K562 (cell line): ENCODE measurements at regions not wholly inside any gene's neighbourhood (a gene's known extent, or its start where the extent isn't known, plus 50 kb on each side); places are given as distances from the start of the nearest gene placed in this dataset.

ENCODE experiments used
- ATAC-seq: fragments of 200-7000 bp; cut with Tn5 transposase; 3 replicates; pipeline ENCODE4 v1.9.1; 2020; ENCODE audit warnings: moderate library complexity
- BruUV-seq: library from RNA; stranded (reverse); fragments of 400-500 nt; replicated peaks from 2 replicates; lab custom pipeline; 2021; lab: Mats Ljungman, UMichigan
- CTCF ChIA-PET: fragments of 300-600 bp; formaldehyde crosslinking; extraction: SDS; loops from one replicate; lab custom pipeline; 2021; ENCODE audit warnings: low intra/inter-chr PET ratio; lab: Yijun Ruan, JAX
- POLR2A ChIA-PET: fragments of 300-600, 350-650 bp; sonication (Branson Sonifier 250); formaldehyde crosslinking; extraction: SDS; loops from one replicate; lab custom pipeline; 2021; ENCODE audit warnings: antibody characterized with exemption, inconsistent platforms; lab: Yijun Ruan, JAX
- DNase-seq, 4 experiments: peaks; one replicate each; pipeline versions ENCODE4 v3.0.0 to v3.0.0-alpha.2; 2011 to 2018; ENCODE audit warnings: low spot score in 3 of 4, mixed read lengths in 3 of 4; ENCODE audit errors: extremely low read depth in 1 of 4
- FAIRE-seq: peaks from 2 replicates; lab custom pipeline; 2011; peaks lifted over from hg19 to GRCh38; lab: Jason Lieb, UNC
- H2AFZ ChIP-seq: 2 replicates; pipeline ENCODE4 v1.6.0; 2011; ENCODE audit warnings: low read depth, low read length, control low read depth, inconsistent platforms
- H3K27ac ChIP-seq: fragments of 200-600 bp; 3 replicates; pipeline ENCODE4 v1.8.0; 2011; ENCODE audit warnings: low read depth, mild to moderate bottlenecking, control low read depth, inconsistent platforms, low read length, moderate library complexity, mixed read lengths; ENCODE audit errors: extremely low read depth
- H3K27me3 ChIP-seq, 2 experiments: fragments of 300-600 bp in 1 of 2; 2 replicates in 1 of 2; 3 replicates in 1 of 2; pipeline versions ENCODE4 v1.6.0 to v1.8.0; 2011; ENCODE audit warnings: inconsistent platforms in 2 of 2, low read length in 2 of 2, mild to moderate bottlenecking in 1 of 2, mixed read lengths in 1 of 2, moderate library complexity in 1 of 2; ENCODE audit not compliant: control insufficient read depth in 2 of 2, insufficient read depth in 2 of 2
- H3K36me3 ChIP-seq: fragments of 300-600 bp; 3 replicates; pipeline ENCODE4 v1.8.0; 2011; ENCODE audit warnings: mild to moderate bottlenecking, low read length, inconsistent platforms; ENCODE audit not compliant: control insufficient read depth, insufficient read depth
- H3K4me1 ChIP-seq, 2 experiments: fragments of 200-600 bp in 1 of 2; replicated peaks in 1 of 2; 2 replicates in 1 of 2; 3 replicates in 1 of 2; pipeline versions ENCODE4 v1.5.1 to v1.8.0; 2011; ENCODE audit warnings: inconsistent platforms in 2 of 2, low read length in 2 of 2, mild to moderate bottlenecking in 1 of 2, mixed read lengths in 1 of 2, moderate library complexity in 1 of 2; ENCODE audit not compliant: control insufficient read depth in 2 of 2, insufficient read depth in 2 of 2
- H3K4me2 ChIP-seq: 2 replicates; pipeline ENCODE4 v1.6.1; 2011; ENCODE audit warnings: low read length, control low read depth, inconsistent platforms, mixed read lengths; ENCODE audit not compliant: insufficient read depth
- H3K4me3 ChIP-seq: fragments of 200-600 bp; sonication (generic), shearing (Covaris generic); 2 replicates; pipeline ENCODE4 v1.5.1; 2016; ENCODE audit warnings: control low read depth, inconsistent platforms
- H3K79me2 ChIP-seq: fragments of 200-600 bp; 3 replicates; pipeline ENCODE4 v1.8.0; 2011; ENCODE audit warnings: low read length, inconsistent platforms; ENCODE audit not compliant: control insufficient read depth, insufficient read depth
- H3K9ac ChIP-seq, 2 experiments: 2 replicates each; pipeline versions ENCODE4 v1.6.0 to v1.6.1; 2011; ENCODE audit warnings: low read depth in 2 of 2, low read length in 2 of 2, control low read depth in 1 of 2, inconsistent platforms in 1 of 2, mild to moderate bottlenecking in 1 of 2, mixed read lengths in 1 of 2; ENCODE audit not compliant: insufficient read depth in 1 of 2
- H3K9me1 ChIP-seq: one replicate; pipeline ENCODE4 v1.6.0; 2011; ENCODE audit warnings: inconsistent platforms, mild to moderate bottlenecking, low read length, moderate library complexity; ENCODE audit not compliant: control insufficient read depth, insufficient read depth
- H3K9me3 ChIP-seq: replicated peaks from 2 replicates; pipeline ENCODE4 v1.5.1; 2011; ENCODE audit warnings: low read depth, low read length, inconsistent platforms; ENCODE audit not compliant: control insufficient read depth, insufficient read depth
- H4K20me1 ChIP-seq: replicated peaks from 2 replicates; pipeline ENCODE4 v1.6.1; 2011; ENCODE audit warnings: low read length, inconsistent platforms, mixed read lengths; ENCODE audit not compliant: control insufficient read depth, insufficient read depth
- E4F1 ChIP-seq: fragments of 250-450 bp; sonication (Bioruptor Pico); IDR thresholded peaks from 2 replicates; pipeline ENCODE4 v1.5.0; 2021; ENCODE audit warnings: mild to moderate bottlenecking, borderline replicate concordance
- EP400 ChIP-seq: fragments of 450-650 bp; IDR thresholded peaks from 2 replicates; pipeline ENCODE4 v1.6.1; 2017; ENCODE audit warnings: antibody characterized with exemption, mild to moderate bottlenecking, moderate library complexity
- RBBP5 ChIP-seq: fragments of 200-600 bp; sonication (generic); IDR thresholded peaks from 2 replicates; pipeline ENCODE4 v1.6.1; 2012; ENCODE audit warnings: borderline replicate concordance, mild to moderate bottlenecking, low read length, control low read depth, inconsistent platforms; ENCODE audit not compliant: insufficient read depth, poor library complexity, severe bottlenecking
- RFX5 ChIP-seq: IDR thresholded peaks from 2 replicates; pipeline ENCODE4 v1.6.1; 2011; ENCODE audit warnings: low read depth, mild to moderate bottlenecking, improper control_type of control experiment, low read length
- WHSC1 ChIP-seq: IDR thresholded peaks from one replicate; pipeline ENCODE4 v1.6.1; 2012; ENCODE audit warnings: low read length, control low read depth, inconsistent platforms
- ZNF175 ChIP-seq: fragments of 200-800 bp; sonication (Bioruptor generic); IDR thresholded peaks from 2 replicates; pipeline ENCODE4 v1.6.1; 2016; ENCODE audit warnings: low read depth, mild to moderate bottlenecking, missing genetic modification characterization, missing compliant biosample characterization
- WGBS: fragments of 100-300 bp; shearing (Covaris generic); methylation state at CpG from one replicate; pipeline ENCODE4 v1.1.6; 2016; ENCODE audit warnings: low coverage, mixed read lengths; ENCODE audit not compliant: insufficient coverage; ENCODE audit errors: missing lambda C conversion rate; 5-methylcytosine and 5-hydroxymethylcytosine counted together
- in situ Hi-C: fragments of 300-500 bp; cut with MboI; formaldehyde crosslinking; loops from 4 replicates; pipeline ENCODE4 v1.15.0; 2018; ENCODE audit warnings: inconsistent platforms, mixed read lengths
- intact Hi-C: fragments of 100-400 bp; cut with micrococcal nuclease; formaldehyde crosslinking; loops from 2 replicates; pipeline ENCODE4 v1.14.2; 2022
- TF ChIP-seq, protein P1 (sequence below): sonication (generic); formaldehyde crosslinking; IDR thresholded peaks from 2 replicates; pipeline ENCODE4 v1.8.0; 2022; ENCODE audit warnings: mild to moderate bottlenecking, missing genetic modification reagents

- in situ Hi-C loops (no loop called here), intact Hi-C loops (no loop called here)
- BruUV-seq, result no TSS peak
- Histone ChIP-seq H3K9me3 (no peaks in the 10 kb centered on the region), H3K27ac (no peak overlapping the region), H3K36me3 (no peaks in the 10 kb centered on the region), H3K9me1 (no peaks in the 10 kb centered on the region), H3K27me3 (no peaks in the 10 kb centered on the region), H3K79me2 (no peaks in the 10 kb centered on the region), H3K4me1 (no peaks in the 10 kb centered on the region), H3K4me3 (no peak overlapping the region), H2AFZ (no peak overlapping the region), H4K20me1 (no peaks in the 10 kb centered on the region), H3K9ac (no peak overlapping the region), H3K4me2 (no peak overlapping the region)
- ChIA-PET CTCF (no interaction called here), POLR2A (no interaction called here)
- no peak for DNase-seq
- ATAC-seq, result no peak
- no peak for TF ChIP-seq ZNF175 (CRISPR knock-in tag)
- TF ChIP-seq RBBP5, result no peak
- no peak for TF ChIP-seq WHSC1
- 94% methylated on average over 1 of the region's 1 CpG for WGBS
- no peak for FAIRE-seq
These were observed 911.2 kb downstream of the MCTP2 start for GRCh38 chr15:95142531-95142930.

- WGBS, result 56% methylated on average over 5 of the region's 5 CpGs
- no peaks in the 10 kb centered on the region for H3K36me3 ChIP-seq
- H4K20me1 ChIP-seq, result no peaks in the 10 kb centered on the region
- peaks cover 3% of the 10 kb centered on the region; the same call in 1 of the 2 replicates for H3K9me3 ChIP-seq
- H3K4me3 ChIP-seq, result no peak overlapping the region
- no peak overlapping the region for H3K27ac ChIP-seq
- no peaks in the 10 kb centered on the region for H3K27me3 ChIP-seq
- H3K79me2 ChIP-seq, result no peaks in the 10 kb centered on the region
- FAIRE-seq (no peak), ATAC-seq (no peak), DNase-seq (no peak)
- no peaks in the 10 kb centered on the region for H3K9me1 ChIP-seq
- H3K9ac ChIP-seq, result no peak overlapping the region
- in situ Hi-C loops, result no loop called here
- no peak overlapping the region for H3K4me2 ChIP-seq
- intact Hi-C loops, result no loop called here
- BruUV-seq, result no TSS peak
- CTCF ChIA-PET, result no interaction called here
- POLR2A ChIA-PET, result no interaction called here
- no peak overlapping the region for H2AFZ ChIP-seq
- H3K4me1 ChIP-seq, result no peaks in the 10 kb centered on the region
- TF ChIP-seq EP400 (no peak), RFX5 (no peak), E4F1 (CRISPR knock-in tag) (no peak)
- TF ChIP-seq, protein P1, sequence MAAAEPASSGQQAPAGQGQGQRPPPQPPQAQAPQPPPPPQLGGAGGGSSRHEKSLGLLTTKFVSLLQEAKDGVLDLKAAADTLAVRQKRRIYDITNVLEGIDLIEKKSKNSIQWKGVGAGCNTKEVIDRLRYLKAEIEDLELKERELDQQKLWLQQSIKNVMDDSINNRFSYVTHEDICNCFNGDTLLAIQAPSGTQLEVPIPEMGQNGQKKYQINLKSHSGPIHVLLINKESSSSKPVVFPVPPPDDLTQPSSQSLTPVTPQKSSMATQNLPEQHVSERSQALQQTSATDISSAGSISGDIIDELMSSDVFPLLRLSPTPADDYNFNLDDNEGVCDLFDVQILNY, result no peak
These were observed 915.1 kb downstream of the MCTP2 start for GRCh38 chr15:95146481-95146880.
